IMR-90 (cell line): ENCODE measurements at regions not wholly inside any gene's neighbourhood (a gene's known extent, or its start where the extent isn't known, plus 50 kb on each side); places are given as distances from the start of the nearest gene placed in this dataset.

Experiments
- ATAC-seq: fragments of 200-7000 bp; cut with Tn5 transposase; 2 replicates; pipeline ENCODE4 v1.9.1; 2020; ENCODE audit warnings: low read depth, mild to moderate bottlenecking, moderate library complexity
- BruUV-seq: library from RNA; stranded (reverse); fragments of 400-500 nt; replicated peaks from 2 replicates; lab custom pipeline; 2021; lab: Mats Ljungman, UMichigan
- CTCF ChIA-PET: fragments of 300-600 bp; formaldehyde crosslinking; extraction: SDS; loops from one replicate; lab custom pipeline; 2021; ENCODE audit warnings: antibody characterized with exemption; lab: Yijun Ruan, JAX
- POLR2A ChIA-PET: fragments of 300-600 bp; sonication (Branson Sonifier 250); formaldehyde crosslinking; loops from one replicate; lab custom pipeline; 2022; ENCODE audit warnings: antibody characterized with exemption; ENCODE audit not compliant: unreplicated experiment; lab: Charles Lee
- DNase-seq: peaks from one replicate; pipeline ENCODE4 v3.0.0; 2013
- H2AFZ ChIP-seq: replicated peaks from 2 replicates; pipeline ENCODE3; 2013; ENCODE audit warnings: low read length, mild to moderate bottlenecking; ENCODE audit not compliant: poor library complexity
- H2AK5ac ChIP-seq: 2 replicates; pipeline ENCODE4 v1.6.1; 2013; ENCODE audit warnings: low read depth, low read length, inconsistent platforms
- H2AK9ac ChIP-seq: replicated peaks from 2 replicates; pipeline ENCODE3; 2013; ENCODE audit warnings: mild to moderate bottlenecking, low read depth, low read length, moderate library complexity; ENCODE audit not compliant: poor library complexity
- H2BK120ac ChIP-seq: 2 replicates; pipeline ENCODE4 v1.6.1; 2013; ENCODE audit warnings: low read depth, low read length, inconsistent platforms
- H2BK15ac ChIP-seq: 3 replicates; pipeline ENCODE4 v1.6.1; 2013; ENCODE audit warnings: low read depth, low read length, inconsistent platforms
- H2BK20ac ChIP-seq: 2 replicates; pipeline ENCODE4 v1.6.1; 2013; ENCODE audit warnings: low read depth, mild to moderate bottlenecking, inconsistent platforms, low read length, moderate library complexity
- H2BK5ac ChIP-seq: 2 replicates; pipeline ENCODE4 v1.6.1; 2013; ENCODE audit warnings: mild to moderate bottlenecking, low read depth, low read length, inconsistent platforms; ENCODE audit not compliant: poor library complexity, severe bottlenecking
- H3K14ac ChIP-seq: replicated peaks from 2 replicates; pipeline ENCODE4 v1.6.1; 2013; ENCODE audit warnings: low read depth, low read length, inconsistent platforms
- H3K18ac ChIP-seq: 2 replicates; pipeline ENCODE4 v1.6.1; 2013; ENCODE audit warnings: low read depth, low read length, control low read depth
- H3K23ac ChIP-seq: 2 replicates; pipeline ENCODE4 v1.6.1; 2013; ENCODE audit warnings: low read depth, low read length, inconsistent platforms
- H3K27ac ChIP-seq: 2 replicates; pipeline ENCODE4 v1.5.1; 2013; ENCODE audit warnings: mild to moderate bottlenecking, control low read depth, low read length; ENCODE audit not compliant: insufficient read depth
- H3K27me3 ChIP-seq: 2 replicates; pipeline ENCODE4 v1.6.1; 2013; ENCODE audit warnings: low read length; ENCODE audit not compliant: control insufficient read depth, insufficient read depth
- H3K36me3 ChIP-seq: 2 replicates; pipeline ENCODE4 v1.6.1; 2013; ENCODE audit warnings: low read length, mixed read lengths; ENCODE audit not compliant: control insufficient read depth, insufficient read depth
- H3K4ac ChIP-seq: 2 replicates; pipeline ENCODE4 v1.6.1; 2013; ENCODE audit warnings: low read depth, low read length, inconsistent platforms
- H3K4me1 ChIP-seq: 2 replicates; pipeline ENCODE4 v1.6.1; 2013; ENCODE audit warnings: low read length, mixed read lengths; ENCODE audit not compliant: control insufficient read depth, insufficient read depth
- H3K4me2 ChIP-seq: 2 replicates; pipeline ENCODE4 v1.6.1; 2013; ENCODE audit warnings: low read depth, mild to moderate bottlenecking, control low read depth, low read length, moderate library complexity
- H3K4me3 ChIP-seq: 2 replicates; pipeline ENCODE4 v1.5.1; 2013; ENCODE audit warnings: low read depth, mild to moderate bottlenecking, control low read depth, low read length, moderate library complexity; ENCODE audit not compliant: insufficient read depth
- H3K56ac ChIP-seq: 2 replicates; pipeline ENCODE4 v1.6.1; 2013; ENCODE audit warnings: low read length, inconsistent platforms; ENCODE audit not compliant: insufficient read depth; ENCODE audit errors: extremely low read depth
- H3K79me1 ChIP-seq, 2 experiments: 2 replicates each; pipeline ENCODE4 v1.6.1; 2013; ENCODE audit warnings: low read length in 2 of 2, inconsistent platforms in 1 of 2, low read depth in 1 of 2
- H3K9ac ChIP-seq: 2 replicates; pipeline ENCODE4 v1.6.1; 2013; ENCODE audit warnings: low read depth, low read length, control low read depth
- H3K9me1 ChIP-seq: 2 replicates; pipeline ENCODE4 v1.6.1; 2013; ENCODE audit warnings: low read length, inconsistent platforms; ENCODE audit not compliant: insufficient read depth
- H3K9me3 ChIP-seq: 2 replicates; pipeline ENCODE4 v1.6.1; 2013; ENCODE audit warnings: low read length; ENCODE audit not compliant: control insufficient read depth, insufficient read depth
- H4K20me1 ChIP-seq: 2 replicates; pipeline ENCODE4 v1.6.1; 2013; ENCODE audit warnings: low read length, inconsistent platforms; ENCODE audit not compliant: insufficient read depth
- H4K5ac ChIP-seq: 2 replicates; pipeline ENCODE4 v1.6.1; 2013; ENCODE audit warnings: mild to moderate bottlenecking, low read depth, low read length, control low read depth
- H4K8ac ChIP-seq, 2 experiments: 2 replicates each; pipeline ENCODE4 v1.6.1; 2013; ENCODE audit warnings: low read depth in 2 of 2, low read length in 2 of 2, control low read depth in 1 of 2, inconsistent platforms in 1 of 2
- H4K91ac ChIP-seq: 2 replicates; pipeline ENCODE4 v1.6.1; 2013; ENCODE audit warnings: low read depth, low read length, inconsistent platforms; ENCODE audit not compliant: insufficient read depth
- BHLHE40 ChIP-seq: fragments of 150-350 bp; IDR thresholded peaks from 2 replicates; pipeline ENCODE4 v1.6.1; 2016; ENCODE audit warnings: mild to moderate bottlenecking, low read depth, low read length
- MAFK ChIP-seq: IDR thresholded peaks from 2 replicates; pipeline ENCODE4 v1.6.1; 2012; ENCODE audit warnings: low read depth, low read length, improper control_type of control experiment
- MAZ ChIP-seq: IDR thresholded peaks from 2 replicates; pipeline ENCODE4 v1.6.1; 2012; ENCODE audit warnings: low read depth, mild to moderate bottlenecking, low read length, improper control_type of control experiment, moderate library complexity, borderline replicate concordance
- POLR2A ChIP-seq: IDR thresholded peaks from 2 replicates; pipeline ENCODE4 v1.6.1; 2012; ENCODE audit warnings: mild to moderate bottlenecking, low read depth, low read length
- RAD21 ChIP-seq: IDR thresholded peaks from 2 replicates; pipeline ENCODE4 v1.6.1; 2012; ENCODE audit warnings: low read length, improper control_type of control experiment
- RFX5 ChIP-seq: IDR thresholded peaks from 2 replicates; pipeline ENCODE4 v1.8.0; 2012; ENCODE audit warnings: low read depth, mild to moderate bottlenecking, low read length, moderate library complexity
- whole genome bisulfite sequencing, 2 experiments: methylation state at CpG; one replicate each; pipeline versions ENCODE4 v1.1.5 to v1.1.7; 2013; ENCODE audit warnings: missing lambda C conversion rate in 2 of 2; ENCODE audit not compliant: insufficient read length in 1 of 2; ENCODE audit errors: extremely low coverage in 2 of 2; 5-methylcytosine and 5-hydroxymethylcytosine counted together
- dilution Hi-C: fragments of 300-500 bp; cut with HindIII; formaldehyde crosslinking; loops from one replicate; pipeline ENCODE4 v1.14.3; 2018; ENCODE audit warnings: low sequenced_read_pairs; ENCODE audit not compliant: unreplicated experiment
- in situ Hi-C: fragments of 300-500 bp; cut with MboI; formaldehyde crosslinking; loops from 3 replicates; pipeline ENCODE4 v1.14.3; 2019; ENCODE audit warnings: low sequenced_read_pairs, inconsistent platforms, mixed read lengths
- intact Hi-C: fragments of 100-400 bp; cut with micrococcal nuclease; formaldehyde crosslinking; loops from 2 replicates; pipeline ENCODE4 v1.10.0; 2022
- TF ChIP-seq, protein P1 (sequence below): fragments of 150-350 bp; IDR thresholded peaks from 2 replicates; pipeline ENCODE4 v1.6.1; 2016; ENCODE audit warnings: low read depth, mild to moderate bottlenecking, low read length, moderate library complexity, borderline replicate concordance

DNA sequence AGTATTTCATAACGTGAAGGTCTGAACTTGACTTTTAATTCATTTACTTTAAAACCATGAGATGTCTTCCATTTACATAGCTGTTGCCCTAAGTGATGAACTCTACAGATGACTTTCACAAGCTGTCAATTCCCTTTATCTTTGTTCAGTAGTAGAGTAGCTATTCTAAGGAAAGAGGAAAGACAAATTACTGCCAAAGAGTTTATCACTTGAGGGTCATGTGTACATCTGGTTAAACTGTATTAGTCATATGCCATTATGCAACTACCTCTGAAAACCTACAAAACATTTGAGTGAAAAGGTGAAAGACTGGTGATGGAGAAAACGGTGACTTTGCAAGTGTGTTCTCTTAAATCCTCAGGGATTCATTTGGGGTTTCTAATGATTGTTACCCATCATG, 763.9 kb downstream of the TMEM182 start:
- no peak overlapping the region for H2AK5ac ChIP-seq
- ATAC-seq (no peak), DNase-seq (no peak)
- no peak overlapping the region for H3K56ac ChIP-seq
- no peak overlapping the region for H2BK20ac ChIP-seq
- H3K9me3 ChIP-seq = peaks cover 12% of the 10 kb centered on the region
- no peak overlapping the region for H2BK120ac ChIP-seq
- no TSS peak for BruUV-seq
- no peaks in the 10 kb centered on the region for H3K79me1 ChIP-seq
- H3K4me2 ChIP-seq = no peak overlapping the region
- H3K4ac ChIP-seq = no peak overlapping the region
- no peak overlapping the region for H4K91ac ChIP-seq
- H4K8ac ChIP-seq = no peak overlapping the region
- H3K36me3 ChIP-seq = no peaks in the 10 kb centered on the region
- H3K9ac ChIP-seq = no peak overlapping the region
- H3K27ac ChIP-seq = no peak overlapping the region
- no peak overlapping the region for H2AK9ac ChIP-seq
- no peak overlapping the region for H4K5ac ChIP-seq
- no peak overlapping the region for H2BK15ac ChIP-seq
- no peak overlapping the region for H3K14ac ChIP-seq
- no peak overlapping the region for H3K18ac ChIP-seq
- dilution Hi-C loops (no loop called here), intact Hi-C loops (no loop called here), in situ Hi-C loops (no loop called here)
- TF ChIP-seq, protein P1, sequence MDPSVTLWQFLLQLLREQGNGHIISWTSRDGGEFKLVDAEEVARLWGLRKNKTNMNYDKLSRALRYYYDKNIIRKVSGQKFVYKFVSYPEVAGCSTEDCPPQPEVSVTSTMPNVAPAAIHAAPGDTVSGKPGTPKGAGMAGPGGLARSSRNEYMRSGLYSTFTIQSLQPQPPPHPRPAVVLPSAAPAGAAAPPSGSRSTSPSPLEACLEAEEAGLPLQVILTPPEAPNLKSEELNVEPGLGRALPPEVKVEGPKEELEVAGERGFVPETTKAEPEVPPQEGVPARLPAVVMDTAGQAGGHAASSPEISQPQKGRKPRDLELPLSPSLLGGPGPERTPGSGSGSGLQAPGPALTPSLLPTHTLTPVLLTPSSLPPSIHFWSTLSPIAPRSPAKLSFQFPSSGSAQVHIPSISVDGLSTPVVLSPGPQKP = no peak
- TF ChIP-seq RAD21 (no peak), BHLHE40 (no peak), POLR2A (no peak), MAZ (no peak), RFX5 (no peak), MAFK (no peak)
- H3K4me3 ChIP-seq = no peak overlapping the region
- ChIA-PET CTCF (no interaction called here), POLR2A (no interaction called here)
- WGBS, 2 experiments = no CpG with 5 or more reads among the region's 2 CpGs
- no peaks in the 10 kb centered on the region for H4K20me1 ChIP-seq
- H2AFZ ChIP-seq = no peak overlapping the region
- H3K9me1 ChIP-seq = no peaks in the 10 kb centered on the region
- H3K4me1 ChIP-seq = no peaks in the 10 kb centered on the region
- H3K23ac ChIP-seq = no peak overlapping the region
- H3K27me3 ChIP-seq = no peaks in the 10 kb centered on the region
- H2BK5ac ChIP-seq = no peak overlapping the region
